PC-9 (cell line): ENCODE measurements at regions not wholly inside any gene's neighbourhood (a gene's known extent, or its start where the extent isn't known, plus 50 kb on each side); places are given as distances from the start of the nearest gene placed in this dataset.

Source experiments
- BruUV-seq: library from RNA; stranded (reverse); fragments of 400-500 nt; replicated peaks from 2 replicates; lab custom pipeline; 2021; lab: Mats Ljungman, UMichigan
- CTCF ChIA-PET: fragments of 300-600 bp; sonication (Branson Sonifier 250); formaldehyde crosslinking; loops from one replicate; lab custom pipeline; 2022; ENCODE audit warnings: antibody characterized with exemption; lab: Charles Lee
- POLR2A ChIA-PET: fragments of 300-600 bp; sonication (Branson Sonifier 250); formaldehyde crosslinking; loops from one replicate; lab custom pipeline; 2022; ENCODE audit warnings: antibody characterized with exemption; ENCODE audit not compliant: unreplicated experiment; lab: Charles Lee
- DNase-seq, 2 experiments: peaks; one replicate each; pipeline versions ENCODE4 v3.0.0 to v3.0.0-alpha.2; 2015 to 2022; ENCODE audit warnings: mixed read lengths in 1 of 2
- H2AFZ ChIP-seq: fragments of 200-600 bp; sonication (generic); 2 replicates; pipeline ENCODE4 v1.8.1; 2017; ENCODE audit warnings: antibody characterized with exemption
- H3F3A ChIP-seq: fragments of 200-600 bp; sonication (generic); 2 replicates; pipeline ENCODE4 v1.8.1; 2017; ENCODE audit warnings: antibody characterized with exemption, mild to moderate bottlenecking, low read depth; ENCODE audit not compliant: insufficient read depth
- H3K27ac ChIP-seq: fragments of 200-600 bp; sonication (generic); 2 replicates; pipeline ENCODE4 v1.6.1; 2016; ENCODE audit warnings: mixed run types
- H3K27me3 ChIP-seq: fragments of 200-600 bp; sonication (generic); 2 replicates; pipeline ENCODE4 v1.6.1; 2016; ENCODE audit warnings: low read depth, mixed run types; ENCODE audit not compliant: insufficient read depth
- H3K36me3 ChIP-seq: fragments of 200-600 bp; sonication (generic); 2 replicates; pipeline ENCODE4 v1.6.1; 2016; ENCODE audit warnings: low read depth, mixed run types
- H3K4me1 ChIP-seq: fragments of 200-600 bp; sonication (generic); replicated peaks from 2 replicates; pipeline ENCODE4 v1.6.1; 2016; ENCODE audit warnings: mixed run types; ENCODE audit not compliant: insufficient read depth
- H3K4me2 ChIP-seq: fragments of 200-600 bp; sonication (generic); 2 replicates; pipeline ENCODE4 v1.6.1; 2017; ENCODE audit warnings: mixed run types
- H3K4me3 ChIP-seq: fragments of 200-600 bp; sonication (generic); 2 replicates; pipeline ENCODE4 v1.6.1; 2016; ENCODE audit warnings: mixed run types
- H3K79me2 ChIP-seq: fragments of 200-600 bp; sonication (generic); 2 replicates; pipeline ENCODE4 v1.6.1; 2017; ENCODE audit warnings: low read depth, mixed run types
- H3K9me2 ChIP-seq: fragments of 200-600 bp; sonication (generic); 2 replicates; pipeline ENCODE4 v1.8.1; 2017; ENCODE audit warnings: mild to moderate bottlenecking; ENCODE audit not compliant: insufficient read depth
- H3K9me3 ChIP-seq: fragments of 200-600 bp; sonication (generic); 2 replicates; pipeline ENCODE4 v1.8.1; 2016; ENCODE audit warnings: low read depth; ENCODE audit not compliant: insufficient read depth
- H4K20me1 ChIP-seq: fragments of 200-600 bp; sonication (generic); 2 replicates; pipeline ENCODE4 v1.8.1; 2017; ENCODE audit not compliant: insufficient read depth
- CTCF ChIP-seq: fragments of 200-600 bp; sonication (generic); conservative IDR thresholded peaks from 2 replicates; pipeline ENCODE4 v1.6.1; 2017; ENCODE audit warnings: mixed run types, antibody characterized with exemption, mild to moderate bottlenecking, moderate library complexity
- EZH2 ChIP-seq: fragments of 200-600 bp; sonication (generic); IDR thresholded peaks from 2 replicates; pipeline ENCODE4 v1.8.0; 2017; ENCODE audit warnings: antibody characterized with exemption, low read depth
- intact Hi-C: fragments of 100-400 bp; cut with micrococcal nuclease; formaldehyde crosslinking; loops from one replicate; pipeline ENCODE4 v1.10.0; 2022; ENCODE audit not compliant: unreplicated experiment

- H3K9me3 ChIP-seq, result no peaks in the 10 kb centered on the region
- intact Hi-C loops, result no loop called here
- H3K36me3 ChIP-seq, result no peaks in the 10 kb centered on the region
- ChIA-PET CTCF (no interaction called here), POLR2A (no interaction called here)
- H3K4me1 ChIP-seq, result no peaks in the 10 kb centered on the region
- H2AFZ ChIP-seq, result no peak overlapping the region
- H3K27ac ChIP-seq, result no peak overlapping the region
- H3F3A ChIP-seq, result no peaks in the 10 kb centered on the region; the same call in 1 of the 2 replicates
- BruUV-seq, result no TSS peak
- H4K20me1 ChIP-seq, result no peaks in the 10 kb centered on the region
- no peak overlapping the region for H3K4me2 ChIP-seq
- no peak for DNase-seq
- no peaks in the 10 kb centered on the region for H3K79me2 ChIP-seq
- no peak overlapping the region for H3K4me3 ChIP-seq
- TF ChIP-seq EZH2 (no peak), CTCF (no peak)
- H3K9me2 ChIP-seq, result no peaks in the 10 kb centered on the region
- H3K27me3 ChIP-seq, result no peaks in the 10 kb centered on the region
Observed at GRCh38 chr7:18191862-18192625, 164.4 kb upstream of the PRPS1L1 start.

GRCh38 chr7:18194616-18195015, 167.0 kb upstream of the PRPS1L1 start:
- no peak overlapping the region for H3K4me3 ChIP-seq
- POLR2A ChIA-PET, result no interaction called here
- TF ChIP-seq CTCF (no peak), EZH2 (no peak)
- H4K20me1 ChIP-seq, result no peaks in the 10 kb centered on the region
- CTCF ChIA-PET, result no interaction called here
- no peak for DNase-seq
- intact Hi-C loops, result no loop called here
- H3K9me3 ChIP-seq, result no peaks in the 10 kb centered on the region
- no peak overlapping the region for H3K4me2 ChIP-seq
- no peaks in the 10 kb centered on the region for H3K9me2 ChIP-seq
- H3K27ac ChIP-seq, result no peak overlapping the region
- no peaks in the 10 kb centered on the region for H3K27me3 ChIP-seq
- no peak overlapping the region for H2AFZ ChIP-seq
- H3K36me3 ChIP-seq, result no peaks in the 10 kb centered on the region
- H3F3A ChIP-seq, result no peaks in the 10 kb centered on the region; the same call in 1 of the 2 replicates
- H3K79me2 ChIP-seq, result no peaks in the 10 kb centered on the region
- no TSS peak for BruUV-seq
- no peaks in the 10 kb centered on the region for H3K4me1 ChIP-seq

- BruUV-seq, result no TSS peak
- Histone ChIP-seq H3K4me1 (no peaks in the 10 kb centered on the region), H3K36me3 (no peaks in the 10 kb centered on the region), H3K9me3 (no peaks in the 10 kb centered on the region), H3K79me2 (no peaks in the 10 kb centered on the region), H4K20me1 (no peaks in the 10 kb centered on the region), H2AFZ (no peak overlapping the region), H3K27me3 (no peaks in the 10 kb centered on the region), H3K27ac (no peak overlapping the region), H3K4me2 (no peak overlapping the region), H3F3A (no peaks in the 10 kb centered on the region), H3K4me3 (no peak overlapping the region), H3K9me2 (no peaks in the 10 kb centered on the region)
- DNase-seq, result no peak
- intact Hi-C loops, result no loop called here
- no peak for TF ChIP-seq CTCF
- no peak for TF ChIP-seq EZH2
- CTCF ChIA-PET, result no interaction called here
- POLR2A ChIA-PET, result no interaction called here
Observed at GRCh38 chr7:18196638-18197037, 169.0 kb upstream of the PRPS1L1 start.
